K562 (cell line): ENCODE measurements at regions not wholly inside any gene's neighbourhood (a gene's known extent, or its start where the extent isn't known, plus 50 kb on each side); places are given as distances from the start of the nearest gene placed in this dataset.

ENCODE experiments used
- ATAC-seq: fragments of 200-7000 bp; cut with Tn5 transposase; 3 replicates; pipeline ENCODE4 v1.9.1; 2020; ENCODE audit warnings: moderate library complexity
- BruUV-seq: library from RNA; stranded (reverse); fragments of 400-500 nt; replicated peaks from 2 replicates; lab custom pipeline; 2021; lab: Mats Ljungman, UMichigan
- CTCF ChIA-PET: fragments of 300-600 bp; formaldehyde crosslinking; extraction: SDS; loops from one replicate; lab custom pipeline; 2021; ENCODE audit warnings: low intra/inter-chr PET ratio; lab: Yijun Ruan, JAX
- POLR2A ChIA-PET: fragments of 300-600, 350-650 bp; sonication (Branson Sonifier 250); formaldehyde crosslinking; extraction: SDS; loops from one replicate; lab custom pipeline; 2021; ENCODE audit warnings: antibody characterized with exemption, inconsistent platforms; lab: Yijun Ruan, JAX
- DNase-seq, 4 experiments: peaks; one replicate each; pipeline versions ENCODE4 v3.0.0 to v3.0.0-alpha.2; 2011 to 2018; ENCODE audit warnings: low spot score in 3 of 4, mixed read lengths in 3 of 4; ENCODE audit errors: extremely low read depth in 1 of 4
- FAIRE-seq: peaks from 2 replicates; lab custom pipeline; 2011; peaks lifted over from hg19 to GRCh38; lab: Jason Lieb, UNC
- H2AFZ ChIP-seq: 2 replicates; pipeline ENCODE4 v1.6.0; 2011; ENCODE audit warnings: low read depth, low read length, control low read depth, inconsistent platforms
- H3K27ac ChIP-seq: fragments of 200-600 bp; 3 replicates; pipeline ENCODE4 v1.8.0; 2011; ENCODE audit warnings: low read depth, mild to moderate bottlenecking, control low read depth, inconsistent platforms, low read length, moderate library complexity, mixed read lengths; ENCODE audit errors: extremely low read depth
- H3K27me3 ChIP-seq, 2 experiments: fragments of 300-600 bp in 1 of 2; 2 replicates in 1 of 2; 3 replicates in 1 of 2; pipeline versions ENCODE4 v1.6.0 to v1.8.0; 2011; ENCODE audit warnings: inconsistent platforms in 2 of 2, low read length in 2 of 2, mild to moderate bottlenecking in 1 of 2, mixed read lengths in 1 of 2, moderate library complexity in 1 of 2; ENCODE audit not compliant: control insufficient read depth in 2 of 2, insufficient read depth in 2 of 2
- H3K36me3 ChIP-seq: fragments of 300-600 bp; 3 replicates; pipeline ENCODE4 v1.8.0; 2011; ENCODE audit warnings: mild to moderate bottlenecking, low read length, inconsistent platforms; ENCODE audit not compliant: control insufficient read depth, insufficient read depth
- H3K4me1 ChIP-seq, 2 experiments: fragments of 200-600 bp in 1 of 2; replicated peaks in 1 of 2; 2 replicates in 1 of 2; 3 replicates in 1 of 2; pipeline versions ENCODE4 v1.5.1 to v1.8.0; 2011; ENCODE audit warnings: inconsistent platforms in 2 of 2, low read length in 2 of 2, mild to moderate bottlenecking in 1 of 2, mixed read lengths in 1 of 2, moderate library complexity in 1 of 2; ENCODE audit not compliant: control insufficient read depth in 2 of 2, insufficient read depth in 2 of 2
- H3K4me2 ChIP-seq: 2 replicates; pipeline ENCODE4 v1.6.1; 2011; ENCODE audit warnings: low read length, control low read depth, inconsistent platforms, mixed read lengths; ENCODE audit not compliant: insufficient read depth
- H3K4me3 ChIP-seq: fragments of 200-600 bp; sonication (generic), shearing (Covaris generic); 2 replicates; pipeline ENCODE4 v1.5.1; 2016; ENCODE audit warnings: control low read depth, inconsistent platforms
- H3K79me2 ChIP-seq: fragments of 200-600 bp; 3 replicates; pipeline ENCODE4 v1.8.0; 2011; ENCODE audit warnings: low read length, inconsistent platforms; ENCODE audit not compliant: control insufficient read depth, insufficient read depth
- H3K9ac ChIP-seq, 2 experiments: 2 replicates each; pipeline versions ENCODE4 v1.6.0 to v1.6.1; 2011; ENCODE audit warnings: low read depth in 2 of 2, low read length in 2 of 2, control low read depth in 1 of 2, inconsistent platforms in 1 of 2, mild to moderate bottlenecking in 1 of 2, mixed read lengths in 1 of 2; ENCODE audit not compliant: insufficient read depth in 1 of 2
- H3K9me1 ChIP-seq: one replicate; pipeline ENCODE4 v1.6.0; 2011; ENCODE audit warnings: inconsistent platforms, mild to moderate bottlenecking, low read length, moderate library complexity; ENCODE audit not compliant: control insufficient read depth, insufficient read depth
- H3K9me3 ChIP-seq: replicated peaks from 2 replicates; pipeline ENCODE4 v1.5.1; 2011; ENCODE audit warnings: low read depth, low read length, inconsistent platforms; ENCODE audit not compliant: control insufficient read depth, insufficient read depth
- H4K20me1 ChIP-seq: replicated peaks from 2 replicates; pipeline ENCODE4 v1.6.1; 2011; ENCODE audit warnings: low read length, inconsistent platforms, mixed read lengths; ENCODE audit not compliant: control insufficient read depth, insufficient read depth
- ARID3A ChIP-seq: IDR thresholded peaks from 2 replicates; pipeline ENCODE4 v1.6.1; 2012; ENCODE audit warnings: low read depth, low read length, improper control_type of control experiment, borderline replicate concordance
- BHLHE40 ChIP-seq: IDR thresholded peaks from 2 replicates; pipeline ENCODE4 v1.6.1; 2011; ENCODE audit warnings: low read length, improper control_type of control experiment
- CTCF ChIP-seq, 3 experiments: IDR thresholded peaks in 2 of 3; conservative IDR thresholded peaks in 1 of 3; 2 replicates each; pipeline ENCODE4 v1.5.1; 2011 to 2012; ENCODE audit warnings: low read length in 3 of 3, mild to moderate bottlenecking in 3 of 3, control low read depth in 2 of 3, improper control_type of control experiment in 1 of 3, inconsistent platforms in 1 of 3, low read depth in 1 of 3, mixed read lengths in 1 of 3, moderate library complexity in 1 of 3; ENCODE audit not compliant: insufficient read depth in 2 of 3
- CUX1 ChIP-seq: fragments of 200-800 bp; sonication (Bioruptor generic); IDR thresholded peaks from 2 replicates; pipeline ENCODE4 v1.6.1; 2016; ENCODE audit warnings: missing genetic modification characterization, missing compliant biosample characterization
- EHMT2 ChIP-seq: fragments of 450-650 bp; IDR thresholded peaks from 2 replicates; pipeline ENCODE4 v1.6.1; 2018; ENCODE audit warnings: antibody characterized with exemption
- GATA2 ChIP-seq: sonication (generic); formaldehyde crosslinking; IDR thresholded peaks from 2 replicates; pipeline ENCODE4 v1.4.0; 2020; ENCODE audit warnings: mild to moderate bottlenecking, missing genetic modification reagents
- L3MBTL2 ChIP-seq: fragments of 450-650 bp; IDR thresholded peaks from 2 replicates; pipeline ENCODE4 v1.6.1; 2016; ENCODE audit warnings: mild to moderate bottlenecking, moderate library complexity
- MAX ChIP-seq: sonication (generic); formaldehyde crosslinking; IDR thresholded peaks from 2 replicates; pipeline ENCODE4 v1.9.0; 2022; ENCODE audit warnings: mild to moderate bottlenecking, missing genetic modification reagents
- PHB2 ChIP-seq: fragments of 450-650 bp; IDR thresholded peaks from 2 replicates; pipeline ENCODE4 v1.6.1; 2017; ENCODE audit warnings: low read depth
- POLR2G ChIP-seq: fragments of 200-400 bp; formaldehyde crosslinking; IDR thresholded peaks from 2 replicates; pipeline ENCODE4 v1.6.1; 2017; ENCODE audit warnings: low read depth, mild to moderate bottlenecking, antibody characterized with exemption, low read length, moderate library complexity
- STAT5B ChIP-seq: fragments of 250-450 bp; sonication (Bioruptor Pico); IDR thresholded peaks from 2 replicates; pipeline ENCODE4 v1.8.0; 2021; ENCODE audit warnings: mild to moderate bottlenecking, inconsistent platforms
- YY1 ChIP-seq, 3 experiments: IDR thresholded peaks; 2 replicates each; pipeline ENCODE4 v1.6.1; 2011; ENCODE audit warnings: low read length in 2 of 3, mild to moderate bottlenecking in 2 of 3, moderate library complexity in 2 of 3, borderline replicate concordance in 1 of 3, control low read depth in 1 of 3, low read depth in 1 of 3; ENCODE audit not compliant: insufficient read depth in 3 of 3, insufficient replicate concordance in 2 of 3, control insufficient read depth in 1 of 3, insufficient read length in 1 of 3; ENCODE audit errors: extremely low read depth in 1 of 3
- in situ Hi-C: fragments of 300-500 bp; cut with MboI; formaldehyde crosslinking; loops from 4 replicates; pipeline ENCODE4 v1.15.0; 2018; ENCODE audit warnings: inconsistent platforms, mixed read lengths
- intact Hi-C: fragments of 100-400 bp; cut with micrococcal nuclease; formaldehyde crosslinking; loops from 2 replicates; pipeline ENCODE4 v1.14.2; 2022

GRCh38 chr7:25754751-25755150 is 397.2 kb upstream of the NFE2L3 start (continued):
- TF ChIP-seq PHB2 = no peak
- no peak for TF ChIP-seq BHLHE40

- H3K36me3 ChIP-seq = no peaks in the 10 kb centered on the region
- no peaks in the 10 kb centered on the region for H4K20me1 ChIP-seq
- FAIRE-seq = no peak
- no peaks in the 10 kb centered on the region for H3K79me2 ChIP-seq
- no TSS peak for BruUV-seq
- H2AFZ ChIP-seq = no peak overlapping the region
- H3K9me1 ChIP-seq = no peaks in the 10 kb centered on the region
- H3K4me1 ChIP-seq = no peaks in the 10 kb centered on the region; a peak in 1 of 5 replicates
- no peaks in the 10 kb centered on the region for H3K9me3 ChIP-seq
- in situ Hi-C loops = no loop called here
- CTCF ChIA-PET = no interaction called here
- H3K4me3 ChIP-seq = no peak overlapping the region
- no peak overlapping the region for H3K9ac ChIP-seq
- POLR2A ChIA-PET = interaction anchor here (1.4 kb wide), 1 partner anchor 9 kb away, joined by 3 read pairs; no protein-coding TSS in a partner anchor
- ATAC-seq = no peak
- no peak overlapping the region for H3K27ac ChIP-seq
- no peak for DNase-seq
- H3K4me2 ChIP-seq = no peak overlapping the region
- intact Hi-C loops = no loop called here
- H3K27me3 ChIP-seq = peaks cover 23 to 34% of the 10 kb centered on the region in 2 experiments
- TF ChIP-seq YY1 (IDR thresholded peaks at IDR 0.05; ENCODE audit: borderline replicate concordance in 1 of 3, control insufficient read depth in 1 of 3, extremely low read depth in 1 of 3, insufficient read depth in 3 of 3, insufficient read length in 1 of 3, insufficient replicate concordance in 2 of 3, low read depth in 1 of 3, low read length in 2 of 3) (no peak), CUX1 (CRISPR knock-in tag) (no peak), CTCF (IDR thresholded peaks at IDR 0.05 in 2 of 3, conservative IDR thresholded peaks at IDR 0.05 in 1 of 3; ENCODE audit: insufficient read depth in 2 of 3, low read depth in 1 of 3, low read length in 3 of 3) (no peak), MAX (CRISPR knock-in tag) (no peak), EHMT2 (no peak), L3MBTL2 (no peak), POLR2G (no peak), ARID3A (no peak), GATA2 (CRISPR knock-in tag) (no peak), STAT5B (no peak)
These were observed 395.4 kb upstream of the NFE2L3 start for GRCh38 chr7:25756601-25757000.
